ENCODE measurements at regions not wholly inside any gene's neighbourhood (a gene's known extent, or its start where the extent isn't known, plus 50 kb on each side); places are given as distances from the start of the nearest gene placed in this dataset.

- H3K4me3 ChIP-seq (ENCODE audit: low read depth in 1 of 5, low read length in 5 of 5): no peak overlapping the region
- H3K9ac ChIP-seq (ENCODE audit: low read length in 5 of 5): no peak overlapping the region
- peaks cover 0 to 6% (median 0%) of the 10 kb centered on the region in 5 donors for H3K27me3 ChIP-seq (ENCODE audit: control insufficient read depth in 5 of 5, insufficient read depth in 4 of 5, low read length in 5 of 5)
- no peak overlapping the region for H3K27ac ChIP-seq (ENCODE audit: low read depth, low read length)
- peaks cover 0 to 4% (median 0%) of the 10 kb centered on the region in 5 donors for H3K4me1 ChIP-seq (ENCODE audit: control insufficient read depth in 5 of 5, insufficient read depth in 5 of 5, low read length in 5 of 5)
- no peaks in the 10 kb centered on the region for H3K9me3 ChIP-seq (ENCODE audit: control insufficient read depth in 5 of 5, low read length in 5 of 5)
- no peaks in the 10 kb centered on the region for H3K36me3 ChIP-seq (ENCODE audit: control insufficient read depth in 5 of 5, insufficient read depth in 5 of 5, low read length in 5 of 5)
Measured at GRCh38 chr3:139248593-139249255, 95.1 kb upstream of the MRPS22 start.

- Histone ChIP-seq H3K36me3 (ENCODE audit: control insufficient read depth in 5 of 5, insufficient read depth in 5 of 5, low read length in 5 of 5) (no peaks in the 10 kb centered on the region), H3K9me3 (ENCODE audit: control insufficient read depth in 5 of 5, low read length in 5 of 5) (no peaks in the 10 kb centered on the region), H3K27ac (ENCODE audit: low read depth, low read length) (no peak overlapping the region), H3K27me3 (ENCODE audit: control insufficient read depth in 5 of 5, insufficient read depth in 4 of 5, low read length in 5 of 5) (peaks cover 0 to 3% (median 0%) of the 10 kb centered on the region in 5 donors), H3K4me1 (ENCODE audit: control insufficient read depth in 5 of 5, insufficient read depth in 5 of 5, low read length in 5 of 5) (peaks cover 0 to 4% (median 0%) of the 10 kb centered on the region in 5 donors), H3K9ac (ENCODE audit: low read length in 5 of 5) (no peak overlapping the region), H3K4me3 (ENCODE audit: low read depth in 1 of 5, low read length in 5 of 5) (no peak overlapping the region)
Measured at GRCh38 chr3:139251529-139251928, 92.3 kb upstream of the MRPS22 start.

GRCh38 chr3:139252719-139253118, 91.1 kb upstream of the MRPS22 start:
- Histone ChIP-seq H3K4me1 (ENCODE audit: control insufficient read depth in 5 of 5, insufficient read depth in 5 of 5, low read length in 5 of 5) (peaks cover 0 to 4% (median 0%) of the 10 kb centered on the region in 5 donors), H3K4me3 (ENCODE audit: low read depth in 1 of 5, low read length in 5 of 5) (no peak overlapping the region), H3K36me3 (ENCODE audit: control insufficient read depth in 5 of 5, insufficient read depth in 5 of 5, low read length in 5 of 5) (no peaks in the 10 kb centered on the region), H3K9ac (ENCODE audit: low read length in 5 of 5) (no peak overlapping the region), H3K27me3 (ENCODE audit: control insufficient read depth in 5 of 5, insufficient read depth in 4 of 5, low read length in 5 of 5) (peaks cover 0 to 3% (median 0%) of the 10 kb centered on the region in 5 donors), H3K27ac (ENCODE audit: low read depth, low read length) (no peak overlapping the region), H3K9me3 (ENCODE audit: control insufficient read depth in 5 of 5, low read length in 5 of 5) (no peaks in the 10 kb centered on the region)

GRCh38 chr3:139258276-139258675, 85.5 kb upstream of the MRPS22 start:
- H3K36me3 ChIP-seq (ENCODE audit: control insufficient read depth in 5 of 5, insufficient read depth in 5 of 5, low read length in 5 of 5): no peaks in the 10 kb centered on the region
- peaks cover 0 to 3% (median 0%) of the 10 kb centered on the region in 5 donors for H3K27me3 ChIP-seq (ENCODE audit: control insufficient read depth in 5 of 5, insufficient read depth in 4 of 5, low read length in 5 of 5)
- H3K9me3 ChIP-seq (ENCODE audit: control insufficient read depth in 5 of 5, low read length in 5 of 5): no peaks in the 10 kb centered on the region
- no peak overlapping the region for H3K9ac ChIP-seq (ENCODE audit: low read length in 5 of 5)
- no peak overlapping the region for H3K27ac ChIP-seq (ENCODE audit: low read depth, low read length)
- H3K4me1 ChIP-seq (ENCODE audit: control insufficient read depth in 5 of 5, insufficient read depth in 5 of 5, low read length in 5 of 5): no peaks in the 10 kb centered on the region
- no peak overlapping the region for H3K4me3 ChIP-seq (ENCODE audit: low read depth in 1 of 5, low read length in 5 of 5)

GRCh38 chr3:139259398-139259797, 84.4 kb upstream of the MRPS22 start:
- Histone ChIP-seq H3K36me3 (ENCODE audit: control insufficient read depth in 5 of 5, insufficient read depth in 5 of 5, low read length in 5 of 5) (no peaks in the 10 kb centered on the region), H3K9me3 (ENCODE audit: control insufficient read depth in 5 of 5, low read length in 5 of 5) (no peaks in the 10 kb centered on the region), H3K27ac (ENCODE audit: low read depth, low read length) (no peak overlapping the region), H3K9ac (ENCODE audit: low read length in 5 of 5) (no peak overlapping the region), H3K4me3 (ENCODE audit: low read depth in 1 of 5, low read length in 5 of 5) (no peak overlapping the region), H3K27me3 (ENCODE audit: control insufficient read depth in 5 of 5, insufficient read depth in 4 of 5, low read length in 5 of 5) (peaks cover 0 to 4% (median 0%) of the 10 kb centered on the region in 5 donors), H3K4me1 (ENCODE audit: control insufficient read depth in 5 of 5, insufficient read depth in 5 of 5, low read length in 5 of 5) (no peaks in the 10 kb centered on the region)

- H3K9ac ChIP-seq (ENCODE audit: low read length in 5 of 5): no peak overlapping the region
- H3K4me1 ChIP-seq (ENCODE audit: control insufficient read depth in 5 of 5, insufficient read depth in 5 of 5, low read length in 5 of 5): no peaks in the 10 kb centered on the region
- peaks cover 0 to 4% (median 0%) of the 10 kb centered on the region in 5 donors for H3K27me3 ChIP-seq (ENCODE audit: control insufficient read depth in 5 of 5, insufficient read depth in 4 of 5, low read length in 5 of 5)
- H3K4me3 ChIP-seq (ENCODE audit: low read depth in 1 of 5, low read length in 5 of 5): no peak overlapping the region
- no peaks in the 10 kb centered on the region for H3K36me3 ChIP-seq (ENCODE audit: control insufficient read depth in 5 of 5, insufficient read depth in 5 of 5, low read length in 5 of 5)
- no peak overlapping the region for H3K27ac ChIP-seq (ENCODE audit: low read depth, low read length)
- no peaks in the 10 kb centered on the region for H3K9me3 ChIP-seq (ENCODE audit: control insufficient read depth in 5 of 5, low read length in 5 of 5)
Measured at GRCh38 chr3:139260041-139260486, 83.8 kb upstream of the MRPS22 start.

- Histone ChIP-seq H3K9ac (ENCODE audit: low read length in 5 of 5) (no peak overlapping the region), H3K4me3 (ENCODE audit: low read depth in 1 of 5, low read length in 5 of 5) (no peak overlapping the region), H3K36me3 (ENCODE audit: control insufficient read depth in 5 of 5, insufficient read depth in 5 of 5, low read length in 5 of 5) (no peaks in the 10 kb centered on the region), H3K9me3 (ENCODE audit: control insufficient read depth in 5 of 5, low read length in 5 of 5) (no peaks in the 10 kb centered on the region), H3K27me3 (ENCODE audit: control insufficient read depth in 5 of 5, insufficient read depth in 4 of 5, low read length in 5 of 5) (peaks cover 0 to 4% (median 0%) of the 10 kb centered on the region in 5 donors), H3K4me1 (ENCODE audit: control insufficient read depth in 5 of 5, insufficient read depth in 5 of 5, low read length in 5 of 5) (no peaks in the 10 kb centered on the region), H3K27ac (ENCODE audit: low read depth, low read length) (no peak overlapping the region)
Measured at GRCh38 chr3:139260793-139261736, 82.8 kb upstream of the MRPS22 start.

GRCh38 chr3:139261754-139262586, 81.8 kb upstream of the MRPS22 start:
- no peak overlapping the region for H3K4me3 ChIP-seq (ENCODE audit: low read depth in 1 of 5, low read length in 5 of 5)
- H3K9me3 ChIP-seq (ENCODE audit: control insufficient read depth in 5 of 5, low read length in 5 of 5): no peaks in the 10 kb centered on the region
- peaks cover 0 to 4% (median 0%) of the 10 kb centered on the region in 5 donors for H3K27me3 ChIP-seq (ENCODE audit: control insufficient read depth in 5 of 5, insufficient read depth in 4 of 5, low read length in 5 of 5)
- H3K4me1 ChIP-seq (ENCODE audit: control insufficient read depth in 5 of 5, insufficient read depth in 5 of 5, low read length in 5 of 5): no peaks in the 10 kb centered on the region
- no peaks in the 10 kb centered on the region for H3K36me3 ChIP-seq (ENCODE audit: control insufficient read depth in 5 of 5, insufficient read depth in 5 of 5, low read length in 5 of 5)
- no peak overlapping the region for H3K9ac ChIP-seq (ENCODE audit: low read length in 5 of 5)
- no peak overlapping the region for H3K27ac ChIP-seq (ENCODE audit: low read depth, low read length)

GRCh38 chr3:139263798-139264197, 80.0 kb upstream of the MRPS22 start:
- Histone ChIP-seq H3K9ac (ENCODE audit: low read length in 5 of 5) (no peak overlapping the region), H3K4me1 (ENCODE audit: control insufficient read depth in 5 of 5, insufficient read depth in 5 of 5, low read length in 5 of 5) (no peaks in the 10 kb centered on the region), H3K9me3 (ENCODE audit: control insufficient read depth in 5 of 5, low read length in 5 of 5) (no peaks in the 10 kb centered on the region), H3K4me3 (ENCODE audit: low read depth in 1 of 5, low read length in 5 of 5) (no peak overlapping the region), H3K27ac (ENCODE audit: low read depth, low read length) (no peak overlapping the region), H3K27me3 (ENCODE audit: control insufficient read depth in 5 of 5, insufficient read depth in 4 of 5, low read length in 5 of 5) (peaks cover 0 to 4% (median 0%) of the 10 kb centered on the region in 5 donors), H3K36me3 (ENCODE audit: control insufficient read depth in 5 of 5, insufficient read depth in 5 of 5, low read length in 5 of 5) (no peaks in the 10 kb centered on the region)
